Activated T-cell treated with anti-CD3 and anti-CD28 coated beads, Interleukin-2, amount 50 U/mL, for 24 hours (primary cell): ENCODE measurements at regions not wholly inside any gene's neighbourhood (a gene's known extent, or its start where the extent isn't known, plus 50 kb on each side); places are given as distances from the start of the nearest gene placed in this dataset.

Experiments
- DNase-seq: peaks from one replicate; pipeline ENCODE4 v3.0.0-alpha.2; 2020
- H3K27ac Mint-ChIP-seq: 2 replicates; pipeline ENCODE4 v1.8.0; 2020; ENCODE audit warnings: mild to moderate bottlenecking, mixed read lengths
- H3K27me3 Mint-ChIP-seq: 2 replicates; pipeline ENCODE4 v1.8.0; 2020; ENCODE audit warnings: mixed read lengths
- H3K36me3 Mint-ChIP-seq: 2 replicates; pipeline ENCODE4 v1.8.0; 2020; ENCODE audit warnings: low read depth, mixed read lengths
- H3K4me1 Mint-ChIP-seq: 2 replicates; pipeline ENCODE4 v1.8.0; 2020; ENCODE audit warnings: low read depth, mixed read lengths
- H3K4me3 Mint-ChIP-seq: 2 replicates; pipeline ENCODE4 v1.8.0; 2020; ENCODE audit warnings: mild to moderate bottlenecking, moderate library complexity, mixed read lengths
- H3K9me3 Mint-ChIP-seq: 2 replicates; pipeline ENCODE4 v1.8.0; 2020; ENCODE audit warnings: mixed read lengths

DNA sequence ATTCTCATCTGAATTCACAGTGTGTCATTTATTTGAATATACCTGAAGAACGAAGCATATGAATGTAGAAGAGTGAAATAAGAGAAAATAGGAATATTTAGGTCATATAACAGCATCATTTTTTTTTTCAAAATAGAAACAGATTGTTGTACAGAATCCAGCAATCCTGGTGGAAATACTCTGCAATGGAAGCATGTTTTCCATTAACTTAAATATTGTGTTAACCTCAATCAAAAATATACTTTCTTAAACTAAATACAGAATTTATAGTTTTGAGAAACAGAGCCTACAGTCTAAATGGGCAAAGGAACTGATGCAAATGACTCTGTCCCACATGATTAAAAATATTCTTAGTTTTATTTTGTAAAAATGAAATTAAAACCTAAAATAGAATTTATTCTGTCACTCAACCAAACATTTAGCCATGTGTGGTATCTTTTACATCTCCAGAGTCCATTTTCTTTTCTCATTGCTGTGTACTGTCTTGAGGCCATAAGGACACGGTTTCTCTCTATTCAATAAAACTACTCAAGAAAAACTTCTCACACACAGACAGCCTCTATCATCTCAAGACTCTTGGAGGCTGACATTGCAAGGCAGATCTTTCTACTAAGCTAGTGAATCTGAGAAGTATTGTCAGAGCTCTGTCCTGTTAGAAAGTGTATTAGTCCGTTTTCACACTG, 322.6 kb downstream of the LTN1 start:
- no peak for DNase-seq
- H3K9me3 Mint-ChIP-seq, result no peaks in the 10 kb centered on the region
- H3K4me1 Mint-ChIP-seq, result peaks cover 7% of the 10 kb centered on the region
- no peaks in the 10 kb centered on the region for H3K27me3 Mint-ChIP-seq
- peaks cover 8% of the 10 kb centered on the region for H3K36me3 Mint-ChIP-seq
- no peak overlapping the region for H3K4me3 Mint-ChIP-seq
- no peak overlapping the region for H3K27ac Mint-ChIP-seq

DNA sequence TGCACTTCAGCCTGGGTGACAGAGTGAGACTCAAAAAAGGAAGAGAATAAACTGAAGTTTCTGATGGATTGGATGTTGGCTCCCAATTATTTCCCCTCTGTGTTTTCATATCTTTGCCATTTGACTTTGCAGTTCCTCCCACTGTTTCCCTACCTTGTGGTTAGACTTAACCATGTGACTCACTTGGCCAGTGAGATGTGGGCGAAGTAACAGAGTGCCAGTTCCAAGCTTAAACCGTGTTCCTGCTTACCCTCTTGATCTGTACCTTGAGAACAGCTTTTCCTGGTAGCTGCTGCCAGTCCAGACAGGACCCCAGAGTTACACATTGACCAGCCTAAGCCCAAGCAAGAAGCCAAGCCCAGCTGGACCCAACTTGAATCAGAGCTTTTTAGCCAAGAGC, 323.4 kb downstream of the LTN1 start:
- Mint-ChIP-seq H3K4me3 (no peak overlapping the region), H3K9me3 (no peaks in the 10 kb centered on the region), H3K27me3 (no peaks in the 10 kb centered on the region), H3K27ac (no peak overlapping the region), H3K36me3 (peaks cover 8% of the 10 kb centered on the region), H3K4me1 (peaks cover 7% of the 10 kb centered on the region)
- DNase-seq, result no peak

DNA sequence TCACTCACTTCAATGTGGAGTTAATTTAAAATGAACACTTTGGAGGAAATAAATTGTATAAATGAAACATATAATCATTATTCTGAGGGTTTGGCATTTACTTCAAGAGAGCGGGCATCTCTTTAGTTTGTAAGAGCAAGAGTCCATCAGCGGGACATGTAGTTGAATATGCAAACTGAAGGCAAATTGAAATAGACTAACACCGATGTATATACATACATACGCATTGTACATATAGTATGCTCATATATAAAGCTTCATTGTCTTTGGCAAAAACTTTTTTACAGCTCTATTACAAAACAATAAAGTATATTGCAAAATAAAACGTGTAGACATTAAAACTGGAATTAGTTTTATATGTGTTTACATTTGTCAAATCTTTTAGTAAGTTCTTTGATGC, 328.9 kb downstream of the LTN1 start:
- no peak for DNase-seq
- Mint-ChIP-seq H3K36me3 (no peaks in the 10 kb centered on the region), H3K4me3 (no peak overlapping the region), H3K27me3 (no peaks in the 10 kb centered on the region), H3K4me1 (peaks cover under 1% of the 10 kb centered on the region), H3K27ac (no peak overlapping the region), H3K9me3 (no peaks in the 10 kb centered on the region)

DNA sequence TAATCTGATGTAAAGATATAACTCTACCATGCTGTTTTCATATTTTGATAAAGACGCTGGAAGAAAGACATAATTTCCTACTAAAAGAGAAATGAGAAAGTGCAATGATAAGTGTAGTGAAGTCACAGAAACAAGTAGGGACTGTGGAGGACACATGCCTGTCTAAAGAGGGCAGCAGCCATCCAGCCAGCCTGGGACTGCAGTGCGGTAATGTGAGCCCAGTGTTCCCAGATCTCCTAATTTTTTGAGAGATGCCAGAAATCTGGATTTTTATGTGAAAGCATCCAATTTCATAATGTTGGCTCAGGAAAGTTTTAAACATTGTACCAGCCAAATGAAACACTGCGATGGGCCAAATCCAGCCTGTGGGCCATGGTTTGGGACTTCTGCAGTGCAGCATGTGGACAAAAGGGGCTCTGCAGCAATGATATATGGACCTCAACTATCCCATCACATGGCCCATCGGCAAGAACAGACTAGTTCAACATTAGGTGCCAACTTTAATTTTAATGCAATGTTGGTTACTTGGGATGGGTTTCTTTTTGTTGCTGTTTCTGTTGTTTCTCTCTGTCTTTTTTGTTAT, 329.5 kb downstream of the LTN1 start:
- Mint-ChIP-seq H3K27me3 (no peaks in the 10 kb centered on the region), H3K4me3 (no peak overlapping the region), H3K36me3 (no peaks in the 10 kb centered on the region), H3K9me3 (no peaks in the 10 kb centered on the region), H3K4me1 (no peaks in the 10 kb centered on the region), H3K27ac (no peak overlapping the region)
- DNase-seq, result no peak

DNA sequence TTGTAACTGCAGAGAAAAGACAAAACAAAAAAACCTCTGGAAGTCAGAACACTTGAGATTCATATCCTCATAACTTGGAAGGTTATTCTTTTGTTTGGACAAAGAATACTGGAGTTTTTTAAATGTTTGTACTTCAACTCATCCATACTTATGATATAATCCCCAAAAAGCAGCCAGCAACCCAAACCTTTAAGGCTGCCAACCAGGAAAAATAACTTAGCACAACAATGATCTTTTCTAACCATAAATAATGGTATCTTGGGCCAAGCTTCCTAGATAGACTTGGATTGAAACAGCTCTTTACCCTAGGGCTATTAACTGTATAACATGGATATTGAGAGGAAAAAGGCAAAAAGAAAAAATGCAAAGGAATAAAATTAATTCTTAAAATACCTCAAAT, 335.1 kb downstream of the LTN1 start:
- Mint-ChIP-seq H3K27me3 (no peaks in the 10 kb centered on the region), H3K4me1 (peaks cover 3% of the 10 kb centered on the region), H3K9me3 (no peaks in the 10 kb centered on the region), H3K27ac (no peak overlapping the region), H3K36me3 (no peaks in the 10 kb centered on the region), H3K4me3 (no peak overlapping the region)
- DNase-seq, result no peak

DNA sequence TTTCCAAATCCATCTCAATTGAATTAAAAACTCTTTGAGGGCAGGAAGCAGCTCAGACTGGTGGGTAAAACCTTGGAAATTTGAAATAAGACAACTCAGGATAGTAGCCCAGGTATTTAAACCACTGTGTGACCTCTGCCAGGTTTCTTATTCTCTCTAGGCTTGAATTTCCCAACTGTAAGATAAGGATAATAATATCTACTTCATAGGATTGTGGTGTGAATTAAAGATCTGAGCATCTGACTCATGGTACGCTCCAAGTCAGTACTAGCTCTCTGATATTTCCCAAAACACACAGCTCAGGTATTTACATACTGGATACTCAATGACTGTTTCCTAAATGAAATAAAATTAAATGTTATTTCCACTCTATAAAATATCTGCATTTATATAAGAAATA, 337.2 kb downstream of the LTN1 start:
- Mint-ChIP-seq H3K9me3 (no peaks in the 10 kb centered on the region), H3K27ac (no peak overlapping the region)
- DNase-seq, result no peak

DNA sequence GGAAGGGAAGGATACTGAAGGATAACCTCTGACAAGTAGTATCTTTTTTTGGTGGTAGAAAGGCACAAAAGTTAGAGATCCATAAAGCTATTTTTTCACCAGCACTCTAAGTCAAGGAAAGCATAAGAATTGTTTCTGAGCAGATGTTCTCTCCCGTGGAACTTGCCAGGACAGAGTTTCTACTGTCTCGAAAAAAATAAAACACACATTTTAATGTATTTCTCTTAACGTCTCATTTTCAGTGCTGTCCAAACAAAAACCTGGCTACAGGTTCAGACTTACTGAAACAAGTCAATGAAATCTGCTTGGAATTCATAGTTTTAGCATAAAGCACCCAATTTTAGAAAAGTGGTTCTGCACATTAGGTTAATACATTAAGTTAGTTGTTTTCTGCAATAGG, 338.3 kb downstream of the LTN1 start:
- Mint-ChIP-seq H3K36me3 (no peaks in the 10 kb centered on the region), H3K4me3 (no peak overlapping the region), H3K27ac (no peak overlapping the region), H3K4me1 (peaks cover 3% of the 10 kb centered on the region), H3K9me3 (no peaks in the 10 kb centered on the region), H3K27me3 (no peaks in the 10 kb centered on the region)
- no peak for DNase-seq

More for the DNA sequence above, 337.2 kb downstream of the LTN1 start:
- H3K36me3 Mint-ChIP-seq, result no peaks in the 10 kb centered on the region
- H3K27me3 Mint-ChIP-seq, result no peaks in the 10 kb centered on the region
- peaks cover 3% of the 10 kb centered on the region for H3K4me1 Mint-ChIP-seq
- H3K4me3 Mint-ChIP-seq, result no peak overlapping the region

DNA sequence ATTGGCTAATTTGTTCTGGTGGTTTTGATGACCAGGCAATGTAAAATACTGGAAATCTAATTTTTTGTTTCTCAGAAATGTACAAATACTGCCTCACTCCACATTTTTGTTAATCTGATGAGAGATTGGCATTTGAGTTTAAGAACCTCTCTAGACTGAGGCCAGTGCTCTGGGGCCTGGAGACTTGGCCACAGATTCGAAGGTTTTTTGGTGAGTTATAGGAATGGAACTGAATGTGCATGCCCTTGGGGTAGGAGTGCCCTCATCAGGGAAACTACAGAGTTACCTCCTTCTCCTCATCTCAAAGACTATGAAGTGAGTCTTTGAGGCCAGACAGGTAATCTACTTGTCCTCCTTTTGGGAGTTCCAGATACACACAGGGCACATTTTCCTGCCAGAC, 347.9 kb downstream of the LTN1 start:
- Mint-ChIP-seq H3K27me3 (no peaks in the 10 kb centered on the region), H3K4me1 (no peaks in the 10 kb centered on the region), H3K36me3 (peaks cover 4% of the 10 kb centered on the region), H3K27ac (no peak overlapping the region), H3K9me3 (no peaks in the 10 kb centered on the region), H3K4me3 (no peak overlapping the region)
- DNase-seq, result no peak

DNA sequence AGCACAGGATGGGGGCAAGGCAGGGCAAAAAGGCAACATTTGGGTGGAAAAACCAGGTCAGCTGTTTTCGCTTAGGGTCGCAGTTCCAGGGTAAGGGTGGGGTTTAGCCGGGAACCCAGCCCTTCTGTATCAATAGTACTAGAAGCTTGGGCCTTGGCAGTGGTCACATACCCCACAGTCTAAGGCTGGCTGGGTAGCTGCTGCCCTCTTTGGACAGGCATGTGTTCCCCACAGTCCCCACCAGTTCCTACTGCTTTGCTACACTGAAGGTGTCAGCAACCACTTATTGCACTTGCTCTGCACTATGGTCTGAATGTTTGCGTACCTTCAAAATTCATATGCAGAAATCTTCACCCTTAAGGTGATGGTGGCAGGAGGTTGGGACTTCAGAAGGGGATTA, 349.8 kb downstream of the LTN1 start:
- H3K9me3 Mint-ChIP-seq, result no peaks in the 10 kb centered on the region

DNA sequence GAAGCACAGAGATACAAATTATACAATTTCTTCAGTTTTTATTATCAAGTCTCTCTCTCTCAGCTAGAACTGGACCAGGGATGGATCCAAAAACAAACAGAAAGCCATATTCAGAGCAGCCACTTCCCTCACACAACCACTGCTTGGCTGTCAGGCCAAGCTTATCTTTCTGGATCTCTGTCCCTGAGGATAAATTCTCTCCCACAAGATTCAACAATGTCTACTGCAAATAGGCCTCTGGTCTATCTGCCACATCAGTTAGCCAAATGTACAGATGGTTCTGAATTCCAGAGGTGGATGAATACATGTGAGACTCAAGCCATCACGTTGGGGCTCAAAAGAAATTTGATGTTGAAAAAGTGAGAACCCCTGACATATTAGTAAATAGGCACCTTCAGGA, 350.9 kb downstream of the LTN1 start:
- H3K9me3 Mint-ChIP-seq, result no peaks in the 10 kb centered on the region
- H3K4me3 Mint-ChIP-seq, result no peak overlapping the region
- no peak overlapping the region for H3K27ac Mint-ChIP-seq
- peaks cover 8% of the 10 kb centered on the region for H3K4me1 Mint-ChIP-seq
- no peak for DNase-seq
- H3K36me3 Mint-ChIP-seq, result peaks cover 4% of the 10 kb centered on the region
- no peaks in the 10 kb centered on the region for H3K27me3 Mint-ChIP-seq

More for the DNA sequence above, 349.8 kb downstream of the LTN1 start:
- H3K27ac Mint-ChIP-seq, result no peak overlapping the region
- no peak overlapping the region for H3K4me3 Mint-ChIP-seq
- no peaks in the 10 kb centered on the region for H3K4me1 Mint-ChIP-seq
- peaks cover 4% of the 10 kb centered on the region for H3K36me3 Mint-ChIP-seq
- DNase-seq, result no peak
- H3K27me3 Mint-ChIP-seq, result no peaks in the 10 kb centered on the region

DNA sequence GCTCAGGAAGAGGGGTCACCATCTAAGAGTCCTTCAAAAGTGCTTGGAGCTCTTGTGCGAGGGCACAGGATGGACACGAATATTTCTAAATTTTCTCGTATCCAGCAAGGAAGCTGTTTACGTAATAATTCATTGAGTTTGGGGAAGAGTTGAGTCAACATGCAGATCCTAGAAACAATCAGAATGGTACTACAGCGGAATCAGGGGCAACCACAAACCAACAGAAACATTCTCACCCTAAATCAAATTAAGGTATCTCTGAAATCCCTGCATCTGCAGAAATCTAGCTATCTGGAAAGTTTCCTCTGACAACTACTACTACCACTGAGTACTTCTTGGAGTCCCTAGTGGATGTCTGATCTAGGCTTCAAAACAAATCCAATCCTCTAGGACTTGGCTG, 352.4 kb downstream of the LTN1 start:
- Mint-ChIP-seq H3K36me3 (peaks cover 4% of the 10 kb centered on the region), H3K27me3 (no peaks in the 10 kb centered on the region), H3K4me3 (no peak overlapping the region), H3K9me3 (no peaks in the 10 kb centered on the region), H3K4me1 (peaks cover 16% of the 10 kb centered on the region), H3K27ac (no peak overlapping the region)
- DNase-seq, result no peak

DNA sequence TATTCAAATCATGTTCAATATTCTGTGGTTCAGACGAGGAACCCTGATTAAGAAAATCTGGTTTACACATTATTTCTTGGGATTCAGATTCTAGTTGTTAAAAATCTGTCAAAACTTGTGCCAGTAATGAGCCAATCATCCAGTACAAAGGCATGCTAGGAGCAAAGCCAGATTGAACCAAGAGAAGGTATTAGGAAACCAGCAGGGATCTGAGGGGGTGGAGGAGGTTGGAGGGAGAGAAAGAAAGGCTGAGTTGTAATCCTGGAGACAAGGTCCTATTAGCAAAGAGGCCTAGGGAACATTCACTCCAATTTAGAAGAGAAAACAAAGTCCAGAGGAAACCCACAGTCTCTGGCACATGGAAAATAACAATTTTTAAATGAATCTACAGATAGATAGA, 352.9 kb downstream of the LTN1 start:
- Mint-ChIP-seq H3K27ac (no peak overlapping the region), H3K4me1 (peaks cover 16% of the 10 kb centered on the region), H3K9me3 (no peaks in the 10 kb centered on the region), H3K36me3 (peaks cover 4% of the 10 kb centered on the region), H3K27me3 (no peaks in the 10 kb centered on the region), H3K4me3 (no peak overlapping the region)
- DNase-seq, result no peak

DNA sequence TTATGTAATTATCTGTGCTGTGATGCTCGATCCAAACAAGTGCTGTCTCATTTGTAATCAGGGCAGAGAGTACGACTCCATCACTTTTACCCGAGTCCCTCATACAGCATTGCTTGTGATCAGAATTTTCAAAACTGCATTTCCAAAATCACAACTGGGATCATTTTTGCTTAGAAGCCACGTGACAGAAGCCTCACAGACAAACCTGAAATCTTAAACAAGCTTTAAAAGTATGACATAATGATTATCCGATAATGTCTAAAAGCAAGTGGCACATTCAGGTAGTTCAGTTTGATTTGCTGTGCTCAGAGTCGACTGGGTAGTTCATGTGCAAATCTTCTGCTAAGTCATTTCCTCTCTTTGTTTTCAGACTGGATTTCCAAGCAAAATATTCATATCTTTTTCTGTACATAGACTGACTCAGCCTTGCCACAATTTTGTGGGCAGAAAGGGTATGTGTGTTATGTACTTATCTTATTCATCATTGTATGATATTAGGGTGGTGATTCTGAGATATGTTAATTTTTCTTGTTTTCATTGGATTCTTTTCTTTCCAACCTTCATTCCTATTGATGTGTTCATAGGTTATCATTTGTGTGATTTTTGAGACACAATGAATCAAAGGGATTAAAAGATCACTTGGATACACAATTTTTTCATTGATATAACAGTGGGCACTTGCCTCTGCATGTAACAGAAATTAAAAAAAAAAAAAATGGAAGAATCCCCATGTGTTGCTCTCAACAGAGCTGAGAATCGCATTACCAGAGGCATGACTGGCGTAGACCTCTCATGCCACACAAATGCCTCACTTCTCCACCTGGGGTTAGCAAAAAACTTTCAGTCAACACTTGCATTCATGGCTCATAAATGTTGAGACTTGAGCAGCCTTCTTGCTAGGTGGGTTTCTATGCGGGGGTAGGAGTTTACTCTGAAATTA, 355.7 kb downstream of the LTN1 start:
- no peak overlapping the region for H3K4me3 Mint-ChIP-seq
- no peaks in the 10 kb centered on the region for H3K27me3 Mint-ChIP-seq
- no peaks in the 10 kb centered on the region for H3K36me3 Mint-ChIP-seq
- DNase-seq, result no peak
- H3K9me3 Mint-ChIP-seq, result no peaks in the 10 kb centered on the region
- H3K27ac Mint-ChIP-seq, result peak overlapping the region; percentile 54
- H3K4me1 Mint-ChIP-seq, result peaks cover 35% of the 10 kb centered on the region

DNA sequence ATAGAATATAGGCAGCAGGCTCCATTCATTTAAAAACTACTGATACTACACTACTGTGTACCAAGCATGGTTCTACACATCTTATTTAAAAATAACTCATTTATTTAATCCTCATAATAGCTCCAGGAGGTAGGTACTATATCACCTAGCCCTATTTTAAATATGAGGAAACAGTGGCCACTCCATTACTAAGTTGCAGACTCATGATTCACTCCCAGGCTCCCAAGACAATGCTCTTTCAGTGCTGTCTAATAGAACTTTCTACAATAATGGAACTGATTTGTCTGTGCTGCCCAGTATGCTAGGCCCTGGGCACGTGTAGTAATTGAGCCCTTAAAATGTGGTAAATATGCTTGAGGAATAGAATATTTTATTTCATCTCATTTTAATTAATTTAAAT, 357.1 kb downstream of the LTN1 start:
- no peaks in the 10 kb centered on the region for H3K36me3 Mint-ChIP-seq
- no peak overlapping the region for H3K4me3 Mint-ChIP-seq
- no peak overlapping the region for H3K27ac Mint-ChIP-seq
- no peaks in the 10 kb centered on the region for H3K27me3 Mint-ChIP-seq
- no peaks in the 10 kb centered on the region for H3K9me3 Mint-ChIP-seq
- H3K4me1 Mint-ChIP-seq, result peaks cover 35% of the 10 kb centered on the region
- no peak for DNase-seq
